ENCODE measurements at regions not wholly inside any gene's neighbourhood (a gene's known extent, or its start where the extent isn't known, plus 50 kb on each side); places are given as distances from the start of the nearest gene placed in this dataset.

- no peaks in the 10 kb centered on the region for H3K4me1 ChIP-seq
- H3K4me3 ChIP-seq = no peak overlapping the region
- DNase-seq (ENCODE audit: low read depth in 1 of 2, low spot score in 1 of 2) (no peak), ATAC-seq (no peak), FAIRE-seq (no peak)
- 0 out of 3 replicates have a peak, but pooled peaks cover 3% of the 10 kb centered on the region for H3K9me3 ChIP-seq
- TF ChIP-seq CBX8 (IDR thresholded peaks at IDR 0.05) (no peak), SREBF2 (IDR thresholded peaks at IDR 0.05) (no peak), POLR2A (IDR thresholded peaks at IDR 0.05; ENCODE audit: low read length) (no peak), GATA3 (IDR thresholded peaks at IDR 0.05; ENCODE audit: borderline replicate concordance) (no peak), ZC3H11A (IDR thresholded peaks at IDR 0.05) (no peak), BHLHE40 (IDR thresholded peaks at IDR 0.05; ENCODE audit: low read depth, low read length) (no peak), RARB (CRISPR knock-in tag; IDR thresholded peaks at IDR 0.05) (no peak)
- TF ChIP-seq, protein P1, sequence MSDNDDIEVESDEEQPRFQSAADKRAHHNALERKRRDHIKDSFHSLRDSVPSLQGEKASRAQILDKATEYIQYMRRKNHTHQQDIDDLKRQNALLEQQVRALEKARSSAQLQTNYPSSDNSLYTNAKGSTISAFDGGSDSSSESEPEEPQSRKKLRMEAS (IDR thresholded peaks at IDR 0.05) = no peak
- TF ChIP-seq, protein P2, sequence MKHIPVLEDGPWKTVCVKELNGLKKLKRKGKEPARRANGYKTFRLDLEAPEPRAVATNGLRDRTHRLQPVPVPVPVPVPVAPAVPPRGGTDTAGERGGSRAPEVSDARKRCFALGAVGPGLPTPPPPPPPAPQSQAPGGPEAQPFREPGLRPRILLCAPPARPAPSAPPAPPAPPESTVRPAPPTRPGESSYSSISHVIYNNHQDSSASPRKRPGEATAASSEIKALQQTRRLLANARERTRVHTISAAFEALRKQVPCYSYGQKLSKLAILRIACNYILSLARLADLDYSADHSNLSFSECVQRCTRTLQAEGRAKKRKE (CRISPR knock-in tag; IDR thresholded peaks at IDR 0.05; ENCODE audit: low read depth) = no peak
- no peak overlapping the region for H3K4me2 ChIP-seq
- POLR2A ChIA-PET = no interaction called here
- no peak overlapping the region for H3K27ac ChIP-seq
- WGBS (ENCODE audit: missing lambda C conversion rate) = 54% methylated on average over 5 of the region's 5 CpGs
- CTCF ChIA-PET = interaction anchor here (0.6 to 1.0 kb wide), 2 partner anchors 12 to 15 kb away, joined by 3 to 5 read pairs; no protein-coding TSS in a partner anchor
Observed at GRCh38 chr12:115097416-115097815, 413.4 kb upstream of the TBX3 start.

GRCh38 chr12:115096588-115097397, 412.8 kb upstream of the TBX3 start:
- ATAC-seq = no peak; a peak in 1 of 6 replicates
- Histone ChIP-seq H3K9me3 (0 out of 3 replicates have a peak, but pooled peaks cover 3% of the 10 kb centered on the region), H3K4me3 (no peak overlapping the region), H3K4me2 (no peak overlapping the region), H3K4me1 (no peaks in the 10 kb centered on the region), H3K27ac (no peak overlapping the region)
- ChIA-PET POLR2A (no interaction called here), CTCF (interaction anchor here (0.6 to 1.0 kb wide), 2 partner anchors 12 to 14 kb away, joined by 3 to 5 read pairs; no protein-coding TSS in a partner anchor)
- FAIRE-seq = no peak
- DNase-seq (ENCODE audit: low read depth in 1 of 2, low spot score in 1 of 2) = no peak
- TF ChIP-seq CTCF (IDR thresholded peaks at IDR 0.05) (no peak), HOXA7 (CRISPR knock-in tag; IDR thresholded peaks at IDR 0.05) (no peak), NR3C1 (IDR thresholded peaks at IDR 0.05) (no peak), CBX2 (IDR thresholded peaks at IDR 0.05; ENCODE audit: borderline replicate concordance, low read depth) (no peak), HOXB5 (CRISPR knock-in tag; IDR thresholded peaks at IDR 0.05) (no peak), CHD2 (IDR thresholded peaks at IDR 0.05; ENCODE audit: low read length, partially characterized antibody) (no peak), PBX3 (IDR thresholded peaks at IDR 0.05) (no peak), ZSCAN20 (CRISPR knock-in tag; IDR thresholded peaks at IDR 0.05) (no peak), FOSB (CRISPR knock-in tag; IDR thresholded peaks at IDR 0.05) (no peak), RCOR1 (IDR thresholded peaks at IDR 0.05; ENCODE audit: low read depth, low read length) (no peak), RNF2 (IDR thresholded peaks at IDR 0.05; ENCODE audit: borderline replicate concordance, low read depth) (no peak), EHMT2 (IDR thresholded peaks at IDR 0.05; ENCODE audit: low read depth) (no peak), CBX8 (IDR thresholded peaks at IDR 0.05) (no peak), PHF8 (IDR thresholded peaks at IDR 0.05; ENCODE audit: borderline replicate concordance, low read depth) (no peak), JUNB (IDR thresholded peaks at IDR 0.05) (no peak)
- TF ChIP-seq, protein P3, sequence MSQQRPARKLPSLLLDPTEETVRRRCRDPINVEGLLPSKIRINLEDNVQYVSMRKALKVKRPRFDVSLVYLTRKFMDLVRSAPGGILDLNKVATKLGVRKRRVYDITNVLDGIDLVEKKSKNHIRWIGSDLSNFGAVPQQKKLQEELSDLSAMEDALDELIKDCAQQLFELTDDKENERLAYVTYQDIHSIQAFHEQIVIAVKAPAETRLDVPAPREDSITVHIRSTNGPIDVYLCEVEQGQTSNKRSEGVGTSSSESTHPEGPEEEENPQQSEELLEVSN (IDR thresholded peaks at IDR 0.05; ENCODE audit: borderline replicate concordance, low read depth) = no peak
- TF ChIP-seq, protein P4, sequence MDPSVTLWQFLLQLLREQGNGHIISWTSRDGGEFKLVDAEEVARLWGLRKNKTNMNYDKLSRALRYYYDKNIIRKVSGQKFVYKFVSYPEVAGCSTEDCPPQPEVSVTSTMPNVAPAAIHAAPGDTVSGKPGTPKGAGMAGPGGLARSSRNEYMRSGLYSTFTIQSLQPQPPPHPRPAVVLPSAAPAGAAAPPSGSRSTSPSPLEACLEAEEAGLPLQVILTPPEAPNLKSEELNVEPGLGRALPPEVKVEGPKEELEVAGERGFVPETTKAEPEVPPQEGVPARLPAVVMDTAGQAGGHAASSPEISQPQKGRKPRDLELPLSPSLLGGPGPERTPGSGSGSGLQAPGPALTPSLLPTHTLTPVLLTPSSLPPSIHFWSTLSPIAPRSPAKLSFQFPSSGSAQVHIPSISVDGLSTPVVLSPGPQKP (IDR thresholded peaks at IDR 0.05; ENCODE audit: low read depth, low read length) = no peak
- TF ChIP-seq, protein P5, sequence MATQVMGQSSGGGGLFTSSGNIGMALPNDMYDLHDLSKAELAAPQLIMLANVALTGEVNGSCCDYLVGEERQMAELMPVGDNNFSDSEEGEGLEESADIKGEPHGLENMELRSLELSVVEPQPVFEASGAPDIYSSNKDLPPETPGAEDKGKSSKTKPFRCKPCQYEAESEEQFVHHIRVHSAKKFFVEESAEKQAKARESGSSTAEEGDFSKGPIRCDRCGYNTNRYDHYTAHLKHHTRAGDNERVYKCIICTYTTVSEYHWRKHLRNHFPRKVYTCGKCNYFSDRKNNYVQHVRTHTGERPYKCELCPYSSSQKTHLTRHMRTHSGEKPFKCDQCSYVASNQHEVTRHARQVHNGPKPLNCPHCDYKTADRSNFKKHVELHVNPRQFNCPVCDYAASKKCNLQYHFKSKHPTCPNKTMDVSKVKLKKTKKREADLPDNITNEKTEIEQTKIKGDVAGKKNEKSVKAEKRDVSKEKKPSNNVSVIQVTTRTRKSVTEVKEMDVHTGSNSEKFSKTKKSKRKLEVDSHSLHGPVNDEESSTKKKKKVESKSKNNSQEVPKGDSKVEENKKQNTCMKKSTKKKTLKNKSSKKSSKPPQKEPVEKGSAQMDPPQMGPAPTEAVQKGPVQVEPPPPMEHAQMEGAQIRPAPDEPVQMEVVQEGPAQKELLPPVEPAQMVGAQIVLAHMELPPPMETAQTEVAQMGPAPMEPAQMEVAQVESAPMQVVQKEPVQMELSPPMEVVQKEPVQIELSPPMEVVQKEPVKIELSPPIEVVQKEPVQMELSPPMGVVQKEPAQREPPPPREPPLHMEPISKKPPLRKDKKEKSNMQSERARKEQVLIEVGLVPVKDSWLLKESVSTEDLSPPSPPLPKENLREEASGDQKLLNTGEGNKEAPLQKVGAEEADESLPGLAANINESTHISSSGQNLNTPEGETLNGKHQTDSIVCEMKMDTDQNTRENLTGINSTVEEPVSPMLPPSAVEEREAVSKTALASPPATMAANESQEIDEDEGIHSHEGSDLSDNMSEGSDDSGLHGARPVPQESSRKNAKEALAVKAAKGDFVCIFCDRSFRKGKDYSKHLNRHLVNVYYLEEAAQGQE (IDR thresholded peaks at IDR 0.05) = no peak
- TF ChIP-seq, protein P6, sequence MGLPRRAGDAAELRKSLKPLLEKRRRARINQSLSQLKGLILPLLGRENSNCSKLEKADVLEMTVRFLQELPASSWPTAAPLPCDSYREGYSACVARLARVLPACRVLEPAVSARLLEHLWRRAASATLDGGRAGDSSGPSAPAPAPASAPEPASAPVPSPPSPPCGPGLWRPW (IDR thresholded peaks at IDR 0.05) = no peak
- TF ChIP-seq, protein P1 (IDR thresholded peaks at IDR 0.05) = no peak
- 27% methylated on average over 2 of the region's 2 CpGs for WGBS (ENCODE audit: missing lambda C conversion rate)

Data from A549 (cell line).